Activated T-helper 17 cell treated with anti-CD3 and anti-CD28 coated beads, Interleukin-2, amount 50 U/mL, for 72 hours (primary cell): ENCODE measurements at regions not wholly inside any gene's neighbourhood (a gene's known extent, or its start where the extent isn't known, plus 50 kb on each side); places are given as distances from the start of the nearest gene placed in this dataset.

ENCODE experiments used
- ATAC-seq: fragments of 150-1000 bp; cut with Tn5 transposase; replicated peaks from 2 replicates; pipeline ENCODE4 v1.10.0; 2021; ENCODE audit warnings: mild to moderate bottlenecking, moderate library complexity
- H3K27ac Mint-ChIP-seq: one replicate; pipeline ENCODE4 v1.8.0; 2022; ENCODE audit warnings: mixed read lengths
- H3K27me3 Mint-ChIP-seq: one replicate; pipeline ENCODE4 v1.8.0; 2022; ENCODE audit warnings: mixed read lengths
- H3K36me3 Mint-ChIP-seq: one replicate; pipeline ENCODE4 v1.8.0; 2022; ENCODE audit warnings: low read depth, mild to moderate bottlenecking, mixed read lengths
- H3K4me1 Mint-ChIP-seq: one replicate; pipeline ENCODE4 v1.8.0; 2022; ENCODE audit warnings: mixed read lengths
- H3K4me3 Mint-ChIP-seq: one replicate; pipeline ENCODE4 v1.8.0; 2022; ENCODE audit warnings: mild to moderate bottlenecking, mixed read lengths
- H3K9me3 Mint-ChIP-seq: one replicate; pipeline ENCODE4 v1.8.0; 2022; ENCODE audit warnings: mixed read lengths

GRCh38 chr12:67456431-67456901, 187.3 kb downstream of the CAND1 start:
- no peak overlapping the region for H3K4me3 Mint-ChIP-seq
- no peaks in the 10 kb centered on the region for H3K36me3 Mint-ChIP-seq
- ATAC-seq: no peak
- H3K27ac Mint-ChIP-seq: no peak overlapping the region
- no peaks in the 10 kb centered on the region for H3K27me3 Mint-ChIP-seq
- H3K9me3 Mint-ChIP-seq: peaks cover 4% of the 10 kb centered on the region
- peaks cover 21% of the 10 kb centered on the region for H3K4me1 Mint-ChIP-seq

GRCh38 chr12:67457136-67457535, 188.0 kb downstream of the CAND1 start:
- no peak overlapping the region for H3K27ac Mint-ChIP-seq
- no peak overlapping the region for H3K4me3 Mint-ChIP-seq
- no peaks in the 10 kb centered on the region for H3K36me3 Mint-ChIP-seq
- H3K27me3 Mint-ChIP-seq: no peaks in the 10 kb centered on the region
- H3K4me1 Mint-ChIP-seq: peaks cover 16% of the 10 kb centered on the region
- H3K9me3 Mint-ChIP-seq: peaks cover 4% of the 10 kb centered on the region
- ATAC-seq: no peak

- H3K36me3 Mint-ChIP-seq: no peaks in the 10 kb centered on the region
- H3K27ac Mint-ChIP-seq: no peak overlapping the region
- H3K9me3 Mint-ChIP-seq: peaks cover 2% of the 10 kb centered on the region
- no peaks in the 10 kb centered on the region for H3K27me3 Mint-ChIP-seq
- ATAC-seq: no peak
- no peak overlapping the region for H3K4me3 Mint-ChIP-seq
- H3K4me1 Mint-ChIP-seq: peaks cover 8% of the 10 kb centered on the region
These were observed 188.9 kb downstream of the CAND1 start for GRCh38 chr12:67457778-67458665.

GRCh38 chr12:67459173-67459572, 189.4 kb upstream of the DYRK2 start:
- no peak overlapping the region for H3K4me3 Mint-ChIP-seq
- no peak for ATAC-seq
- H3K4me1 Mint-ChIP-seq: peaks cover 4% of the 10 kb centered on the region
- no peak overlapping the region for H3K27ac Mint-ChIP-seq
- H3K36me3 Mint-ChIP-seq: no peaks in the 10 kb centered on the region
- no peaks in the 10 kb centered on the region for H3K9me3 Mint-ChIP-seq
- no peaks in the 10 kb centered on the region for H3K27me3 Mint-ChIP-seq

GRCh38 chr12:67459578-67459977, 189.0 kb upstream of the DYRK2 start:
- Mint-ChIP-seq H3K36me3 (no peaks in the 10 kb centered on the region), H3K9me3 (no peaks in the 10 kb centered on the region), H3K27me3 (no peaks in the 10 kb centered on the region), H3K4me1 (peaks cover 4% of the 10 kb centered on the region), H3K4me3 (no peak overlapping the region), H3K27ac (no peak overlapping the region)
- ATAC-seq: no peak

GRCh38 chr12:67460388-67460787, 188.2 kb upstream of the DYRK2 start:
- Mint-ChIP-seq H3K36me3 (no peaks in the 10 kb centered on the region), H3K9me3 (no peaks in the 10 kb centered on the region), H3K4me3 (no peak overlapping the region), H3K27me3 (no peaks in the 10 kb centered on the region), H3K27ac (no peak overlapping the region), H3K4me1 (peaks cover 4% of the 10 kb centered on the region)
- no peak for ATAC-seq

GRCh38 chr12:67468549-67469245, 179.8 kb upstream of the DYRK2 start:
- Mint-ChIP-seq H3K27me3 (no peaks in the 10 kb centered on the region), H3K4me3 (no peak overlapping the region), H3K27ac (no peak overlapping the region), H3K36me3 (no peaks in the 10 kb centered on the region), H3K9me3 (peaks cover 17% of the 10 kb centered on the region), H3K4me1 (no peaks in the 10 kb centered on the region)
- no peak for ATAC-seq

GRCh38 chr12:67469666-67470065, 178.9 kb upstream of the DYRK2 start:
- H3K27ac Mint-ChIP-seq: no peak overlapping the region
- no peaks in the 10 kb centered on the region for H3K4me1 Mint-ChIP-seq
- no peaks in the 10 kb centered on the region for H3K27me3 Mint-ChIP-seq
- no peak overlapping the region for H3K4me3 Mint-ChIP-seq
- no peaks in the 10 kb centered on the region for H3K36me3 Mint-ChIP-seq
- peaks cover 17% of the 10 kb centered on the region for H3K9me3 Mint-ChIP-seq
- no peak for ATAC-seq

- Mint-ChIP-seq H3K9me3 (peaks cover 10% of the 10 kb centered on the region), H3K4me1 (no peaks in the 10 kb centered on the region), H3K36me3 (no peaks in the 10 kb centered on the region), H3K27me3 (no peaks in the 10 kb centered on the region), H3K27ac (no peak overlapping the region), H3K4me3 (no peak overlapping the region)
- ATAC-seq: no peak
These were observed 176.7 kb upstream of the DYRK2 start for GRCh38 chr12:67471810-67472209.

- H3K4me1 Mint-ChIP-seq: no peaks in the 10 kb centered on the region
- H3K4me3 Mint-ChIP-seq: no peak overlapping the region
- no peaks in the 10 kb centered on the region for H3K27me3 Mint-ChIP-seq
- no peak for ATAC-seq
- H3K36me3 Mint-ChIP-seq: no peaks in the 10 kb centered on the region
- H3K27ac Mint-ChIP-seq: no peak overlapping the region
- H3K9me3 Mint-ChIP-seq: peaks cover 3% of the 10 kb centered on the region
These were observed 176.0 kb upstream of the DYRK2 start for GRCh38 chr12:67472539-67472938.

GRCh38 chr12:67474934-67475620, 173.5 kb upstream of the DYRK2 start:
- Mint-ChIP-seq H3K36me3 (no peaks in the 10 kb centered on the region), H3K27ac (no peak overlapping the region), H3K4me3 (no peak overlapping the region), H3K4me1 (no peaks in the 10 kb centered on the region), H3K27me3 (no peaks in the 10 kb centered on the region), H3K9me3 (no peaks in the 10 kb centered on the region)
- no peak for ATAC-seq

- Mint-ChIP-seq H3K36me3 (no peaks in the 10 kb centered on the region), H3K9me3 (no peaks in the 10 kb centered on the region), H3K27ac (no peak overlapping the region), H3K4me1 (no peaks in the 10 kb centered on the region), H3K27me3 (no peaks in the 10 kb centered on the region), H3K4me3 (no peak overlapping the region)
- no peak for ATAC-seq
These were observed 172.8 kb upstream of the DYRK2 start for GRCh38 chr12:67475725-67476124.

- H3K36me3 Mint-ChIP-seq: no peaks in the 10 kb centered on the region
- no peak overlapping the region for H3K4me3 Mint-ChIP-seq
- no peak for ATAC-seq
- no peaks in the 10 kb centered on the region for H3K27me3 Mint-ChIP-seq
- H3K4me1 Mint-ChIP-seq: peaks cover 8% of the 10 kb centered on the region
- no peaks in the 10 kb centered on the region for H3K9me3 Mint-ChIP-seq
- H3K27ac Mint-ChIP-seq: no peak overlapping the region
These were observed 170.8 kb upstream of the DYRK2 start for GRCh38 chr12:67477681-67478265.
